ENCODE measurements at regions not wholly inside any gene's neighbourhood (a gene's known extent, or its start where the extent isn't known, plus 50 kb on each side); places are given as distances from the start of the nearest gene placed in this dataset.

DNA sequence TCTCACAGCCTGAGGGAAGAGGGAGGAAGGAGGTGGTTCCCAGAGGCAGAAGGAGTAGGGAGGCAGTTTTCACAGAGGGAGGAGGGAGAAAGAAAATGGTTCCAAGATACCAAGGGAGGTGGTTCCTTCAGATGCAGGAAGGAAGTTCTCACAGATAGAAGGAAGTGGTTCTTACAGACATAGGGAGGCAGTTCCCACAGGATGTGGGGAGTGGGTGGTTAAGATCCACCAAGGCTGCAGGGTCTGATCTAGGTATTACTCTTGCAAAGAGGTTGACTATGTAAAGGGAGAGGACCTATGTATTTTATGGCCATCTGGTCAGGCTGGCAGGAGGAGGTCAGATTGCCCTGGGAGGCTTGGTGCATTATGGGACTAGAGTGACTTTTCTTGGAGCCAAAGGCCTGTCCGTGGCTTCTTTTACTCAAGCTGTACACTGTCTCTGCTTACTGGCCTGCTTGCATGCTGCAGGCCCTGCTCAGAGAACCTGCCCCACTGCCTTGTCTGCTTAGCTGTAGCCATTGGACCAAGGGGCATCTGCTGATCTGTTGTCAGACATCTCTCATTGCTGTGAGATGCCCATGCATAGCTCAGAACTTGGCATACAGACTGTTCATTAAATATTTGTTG is 283.7 kb downstream of the DHX35 start:
- ChIA-PET POLR2A (no interaction called here), CTCF (interaction anchor here (1.6 to 3.5 kb wide), 3 partner anchors 19 to 133 kb away, joined by 5 to 11 read pairs (median 8); no protein-coding TSS in a partner anchor)
- DNase-seq (ENCODE audit: low spot score) (no peak), ATAC-seq (no peak)
- TF ChIP-seq, protein P1, sequence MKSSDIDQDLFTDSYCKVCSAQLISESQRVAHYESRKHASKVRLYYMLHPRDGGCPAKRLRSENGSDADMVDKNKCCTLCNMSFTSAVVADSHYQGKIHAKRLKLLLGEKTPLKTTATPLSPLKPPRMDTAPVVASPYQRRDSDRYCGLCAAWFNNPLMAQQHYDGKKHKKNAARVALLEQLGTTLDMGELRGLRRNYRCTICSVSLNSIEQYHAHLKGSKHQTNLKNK (CRISPR knock-in tag; IDR thresholded peaks at IDR 0.05): no peak
- TF ChIP-seq FOXP1 (CRISPR knock-in tag; IDR thresholded peaks at IDR 0.05; ENCODE audit: borderline replicate concordance) (no peak), JUN (CRISPR knock-in tag; IDR thresholded peaks at IDR 0.05) (no peak), ATF1 (CRISPR knock-in tag; IDR thresholded peaks at IDR 0.05) (no peak), SOX15 (CRISPR knock-in tag; IDR thresholded peaks at IDR 0.05) (no peak)
- TF ChIP-seq, protein P2, sequence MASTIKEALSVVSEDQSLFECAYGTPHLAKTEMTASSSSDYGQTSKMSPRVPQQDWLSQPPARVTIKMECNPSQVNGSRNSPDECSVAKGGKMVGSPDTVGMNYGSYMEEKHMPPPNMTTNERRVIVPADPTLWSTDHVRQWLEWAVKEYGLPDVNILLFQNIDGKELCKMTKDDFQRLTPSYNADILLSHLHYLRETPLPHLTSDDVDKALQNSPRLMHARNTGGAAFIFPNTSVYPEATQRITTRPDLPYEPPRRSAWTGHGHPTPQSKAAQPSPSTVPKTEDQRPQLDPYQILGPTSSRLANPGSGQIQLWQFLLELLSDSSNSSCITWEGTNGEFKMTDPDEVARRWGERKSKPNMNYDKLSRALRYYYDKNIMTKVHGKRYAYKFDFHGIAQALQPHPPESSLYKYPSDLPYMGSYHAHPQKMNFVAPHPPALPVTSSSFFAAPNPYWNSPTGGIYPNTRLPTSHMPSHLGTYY (CRISPR knock-in tag; IDR thresholded peaks at IDR 0.05): no peak
- TF ChIP-seq, protein P3, sequence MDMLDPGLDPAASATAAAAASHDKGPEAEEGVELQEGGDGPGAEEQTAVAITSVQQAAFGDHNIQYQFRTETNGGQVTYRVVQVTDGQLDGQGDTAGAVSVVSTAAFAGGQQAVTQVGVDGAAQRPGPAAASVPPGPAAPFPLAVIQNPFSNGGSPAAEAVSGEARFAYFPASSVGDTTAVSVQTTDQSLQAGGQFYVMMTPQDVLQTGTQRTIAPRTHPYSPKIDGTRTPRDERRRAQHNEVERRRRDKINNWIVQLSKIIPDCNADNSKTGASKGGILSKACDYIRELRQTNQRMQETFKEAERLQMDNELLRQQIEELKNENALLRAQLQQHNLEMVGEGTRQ (CRISPR knock-in tag; IDR thresholded peaks at IDR 0.05): no peak
- Mint-ChIP-seq H3K27ac (no peak overlapping the region), H3K4me3 (no peak overlapping the region), H3K36me3 (no peaks in the 10 kb centered on the region), H3K9me3 (peaks cover 12% of the 10 kb centered on the region), H3K27me3 (ENCODE audit: low read depth) (peaks cover 4% of the 10 kb centered on the region), H3K4me1 (no peaks in the 10 kb centered on the region)

DNA sequence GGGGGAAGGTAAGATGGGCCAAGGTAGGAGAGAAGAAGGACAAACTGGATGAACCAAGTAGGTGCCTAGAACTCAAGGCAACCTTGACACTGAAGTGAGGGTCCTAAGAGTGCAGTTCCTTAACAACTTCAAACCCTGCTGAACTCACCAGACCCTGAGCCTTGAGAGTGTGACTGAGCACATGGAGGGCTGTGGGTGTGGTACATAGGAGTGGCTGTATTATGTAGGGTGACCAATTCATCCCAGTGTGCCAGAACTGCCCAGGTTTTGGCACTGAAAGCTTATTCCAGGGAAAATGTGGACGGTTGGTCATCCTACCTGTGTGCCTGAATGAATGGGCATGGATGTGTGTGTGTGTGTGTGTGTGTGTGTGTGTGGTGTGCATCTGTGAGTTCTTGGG is 281.8 kb downstream of the DHX35 start:
- Mint-ChIP-seq H3K4me3 (no peak overlapping the region), H3K27me3 (ENCODE audit: low read depth) (peaks cover 4% of the 10 kb centered on the region), H3K27ac (no peak overlapping the region), H3K4me1 (no peaks in the 10 kb centered on the region), H3K9me3 (peaks cover 12% of the 10 kb centered on the region), H3K36me3 (no peaks in the 10 kb centered on the region)
- CTCF ChIA-PET: no interaction called here
- DNase-seq (ENCODE audit: low spot score) (no peak), ATAC-seq (no peak)
- POLR2A ChIA-PET: no interaction called here
- TF ChIP-seq, protein P4, sequence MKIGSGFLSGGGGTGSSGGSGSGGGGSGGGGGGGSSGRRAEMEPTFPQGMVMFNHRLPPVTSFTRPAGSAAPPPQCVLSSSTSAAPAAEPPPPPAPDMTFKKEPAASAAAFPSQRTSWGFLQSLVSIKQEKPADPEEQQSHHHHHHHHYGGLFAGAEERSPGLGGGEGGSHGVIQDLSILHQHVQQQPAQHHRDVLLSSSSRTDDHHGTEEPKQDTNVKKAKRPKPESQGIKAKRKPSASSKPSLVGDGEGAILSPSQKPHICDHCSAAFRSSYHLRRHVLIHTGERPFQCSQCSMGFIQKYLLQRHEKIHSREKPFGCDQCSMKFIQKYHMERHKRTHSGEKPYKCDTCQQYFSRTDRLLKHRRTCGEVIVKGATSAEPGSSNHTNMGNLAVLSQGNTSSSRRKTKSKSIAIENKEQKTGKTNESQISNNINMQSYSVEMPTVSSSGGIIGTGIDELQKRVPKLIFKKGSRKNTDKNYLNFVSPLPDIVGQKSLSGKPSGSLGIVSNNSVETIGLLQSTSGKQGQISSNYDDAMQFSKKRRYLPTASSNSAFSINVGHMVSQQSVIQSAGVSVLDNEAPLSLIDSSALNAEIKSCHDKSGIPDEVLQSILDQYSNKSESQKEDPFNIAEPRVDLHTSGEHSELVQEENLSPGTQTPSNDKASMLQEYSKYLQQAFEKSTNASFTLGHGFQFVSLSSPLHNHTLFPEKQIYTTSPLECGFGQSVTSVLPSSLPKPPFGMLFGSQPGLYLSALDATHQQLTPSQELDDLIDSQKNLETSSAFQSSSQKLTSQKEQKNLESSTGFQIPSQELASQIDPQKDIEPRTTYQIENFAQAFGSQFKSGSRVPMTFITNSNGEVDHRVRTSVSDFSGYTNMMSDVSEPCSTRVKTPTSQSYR (CRISPR knock-in tag; IDR thresholded peaks at IDR 0.05): no peak
- no peak for TF ChIP-seq FOXJ3 (CRISPR knock-in tag; IDR thresholded peaks at IDR 0.05; ENCODE audit: borderline replicate concordance)

DNA sequence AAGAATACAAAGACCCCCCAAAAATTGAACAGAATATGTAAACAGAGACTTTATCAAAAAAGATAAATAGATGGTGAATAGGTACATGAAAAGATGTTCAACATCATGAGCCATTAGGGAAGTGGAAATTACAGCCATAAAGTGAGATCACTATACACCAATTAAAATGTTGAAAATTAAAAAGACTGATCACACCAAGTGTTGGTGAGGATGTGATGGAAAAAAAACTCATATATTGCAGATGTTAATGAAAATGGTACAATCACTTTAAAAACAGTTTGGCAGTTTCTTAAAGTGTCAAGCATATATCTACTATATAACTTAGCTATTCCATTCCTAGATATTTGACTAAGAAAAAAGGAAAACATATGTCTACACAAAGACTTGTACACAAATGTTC is 280.5 kb downstream of the DHX35 start:
- ATAC-seq (no peak), DNase-seq (ENCODE audit: low spot score) (no peak)
- H3K9me3 Mint-ChIP-seq: peaks cover 12% of the 10 kb centered on the region
- no peak overlapping the region for H3K27ac Mint-ChIP-seq
- peaks cover 4% of the 10 kb centered on the region for H3K27me3 Mint-ChIP-seq (ENCODE audit: low read depth)
- POLR2A ChIA-PET: no interaction called here
- H3K4me3 Mint-ChIP-seq: no peak overlapping the region
- no peaks in the 10 kb centered on the region for H3K36me3 Mint-ChIP-seq
- CTCF ChIA-PET: no interaction called here
- H3K4me1 Mint-ChIP-seq: no peaks in the 10 kb centered on the region
- TF ChIP-seq JAZF1 (CRISPR knock-in tag; IDR thresholded peaks at IDR 0.05) (no peak), MYBL2 (CRISPR knock-in tag; IDR thresholded peaks at IDR 0.05) (no peak), GRHL2 (CRISPR knock-in tag; IDR thresholded peaks at IDR 0.05; ENCODE audit: insufficient replicate concordance, severe bottlenecking) (no peak), ZNF121 (CRISPR knock-in tag; IDR thresholded peaks at IDR 0.05) (no peak), FOXJ3 (CRISPR knock-in tag; IDR thresholded peaks at IDR 0.05; ENCODE audit: borderline replicate concordance) (no peak), ETV6 (CRISPR knock-in tag; IDR thresholded peaks at IDR 0.05) (no peak), SMAD4 (CRISPR knock-in tag; IDR thresholded peaks at IDR 0.05) (no peak), JUN (CRISPR knock-in tag; IDR thresholded peaks at IDR 0.05) (no peak), ZNF232 (CRISPR knock-in tag; IDR thresholded peaks at IDR 0.05) (no peak), CREM (CRISPR knock-in tag; IDR thresholded peaks at IDR 0.05) (no peak)
- TF ChIP-seq, protein P3 (CRISPR knock-in tag; IDR thresholded peaks at IDR 0.05): no peak
- TF ChIP-seq, protein P5, sequence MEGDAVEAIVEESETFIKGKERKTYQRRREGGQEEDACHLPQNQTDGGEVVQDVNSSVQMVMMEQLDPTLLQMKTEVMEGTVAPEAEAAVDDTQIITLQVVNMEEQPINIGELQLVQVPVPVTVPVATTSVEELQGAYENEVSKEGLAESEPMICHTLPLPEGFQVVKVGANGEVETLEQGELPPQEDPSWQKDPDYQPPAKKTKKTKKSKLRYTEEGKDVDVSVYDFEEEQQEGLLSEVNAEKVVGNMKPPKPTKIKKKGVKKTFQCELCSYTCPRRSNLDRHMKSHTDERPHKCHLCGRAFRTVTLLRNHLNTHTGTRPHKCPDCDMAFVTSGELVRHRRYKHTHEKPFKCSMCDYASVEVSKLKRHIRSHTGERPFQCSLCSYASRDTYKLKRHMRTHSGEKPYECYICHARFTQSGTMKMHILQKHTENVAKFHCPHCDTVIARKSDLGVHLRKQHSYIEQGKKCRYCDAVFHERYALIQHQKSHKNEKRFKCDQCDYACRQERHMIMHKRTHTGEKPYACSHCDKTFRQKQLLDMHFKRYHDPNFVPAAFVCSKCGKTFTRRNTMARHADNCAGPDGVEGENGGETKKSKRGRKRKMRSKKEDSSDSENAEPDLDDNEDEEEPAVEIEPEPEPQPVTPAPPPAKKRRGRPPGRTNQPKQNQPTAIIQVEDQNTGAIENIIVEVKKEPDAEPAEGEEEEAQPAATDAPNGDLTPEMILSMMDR (IDR thresholded peaks at IDR 0.05): no peak
- TF ChIP-seq, protein P6, sequence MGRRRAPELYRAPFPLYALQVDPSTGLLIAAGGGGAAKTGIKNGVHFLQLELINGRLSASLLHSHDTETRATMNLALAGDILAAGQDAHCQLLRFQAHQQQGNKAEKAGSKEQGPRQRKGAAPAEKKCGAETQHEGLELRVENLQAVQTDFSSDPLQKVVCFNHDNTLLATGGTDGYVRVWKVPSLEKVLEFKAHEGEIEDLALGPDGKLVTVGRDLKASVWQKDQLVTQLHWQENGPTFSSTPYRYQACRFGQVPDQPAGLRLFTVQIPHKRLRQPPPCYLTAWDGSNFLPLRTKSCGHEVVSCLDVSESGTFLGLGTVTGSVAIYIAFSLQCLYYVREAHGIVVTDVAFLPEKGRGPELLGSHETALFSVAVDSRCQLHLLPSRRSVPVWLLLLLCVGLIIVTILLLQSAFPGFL (CRISPR knock-in tag; IDR thresholded peaks at IDR 0.05; ENCODE audit: borderline replicate concordance): no peak
- TF ChIP-seq, protein P7, sequence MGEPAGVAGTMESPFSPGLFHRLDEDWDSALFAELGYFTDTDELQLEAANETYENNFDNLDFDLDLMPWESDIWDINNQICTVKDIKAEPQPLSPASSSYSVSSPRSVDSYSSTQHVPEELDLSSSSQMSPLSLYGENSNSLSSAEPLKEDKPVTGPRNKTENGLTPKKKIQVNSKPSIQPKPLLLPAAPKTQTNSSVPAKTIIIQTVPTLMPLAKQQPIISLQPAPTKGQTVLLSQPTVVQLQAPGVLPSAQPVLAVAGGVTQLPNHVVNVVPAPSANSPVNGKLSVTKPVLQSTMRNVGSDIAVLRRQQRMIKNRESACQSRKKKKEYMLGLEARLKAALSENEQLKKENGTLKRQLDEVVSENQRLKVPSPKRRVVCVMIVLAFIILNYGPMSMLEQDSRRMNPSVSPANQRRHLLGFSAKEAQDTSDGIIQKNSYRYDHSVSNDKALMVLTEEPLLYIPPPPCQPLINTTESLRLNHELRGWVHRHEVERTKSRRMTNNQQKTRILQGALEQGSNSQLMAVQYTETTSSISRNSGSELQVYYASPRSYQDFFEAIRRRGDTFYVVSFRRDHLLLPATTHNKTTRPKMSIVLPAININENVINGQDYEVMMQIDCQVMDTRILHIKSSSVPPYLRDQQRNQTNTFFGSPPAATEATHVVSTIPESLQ (CRISPR knock-in tag; IDR thresholded peaks at IDR 0.05): no peak

Measured in WTC11 (cell line).